Smooth muscle cell (in vitro differentiated cells): ENCODE measurements at regions not wholly inside any gene's neighbourhood (a gene's known extent, or its start where the extent isn't known, plus 50 kb on each side); places are given as distances from the start of the nearest gene placed in this dataset.
"Not testable (repeated sequence)": the region's sequence is repeated elsewhere in the genome, so short reads cannot be mapped to it uniquely, and the experiment has no call there.

Source experiments
- DNase-seq: peaks from one replicate; lab custom pipeline; 2025; ENCODE audit not compliant: unreplicated experiment; lab: John Stamatoyannopoulos, UW
- H2AFZ ChIP-seq: fragments of 200-600 bp; sonication (generic); 2 replicates; pipeline ENCODE4 v1.6.0; 2016; ENCODE audit warnings: antibody characterized with exemption, low read depth, mild to moderate bottlenecking
- H3F3A ChIP-seq: fragments of 200-600 bp; sonication (generic); 2 replicates; pipeline ENCODE4 v1.6.0; 2017; ENCODE audit warnings: antibody characterized with exemption, low read depth
- H3K27ac ChIP-seq: fragments of 200-600 bp; sonication (generic); 2 replicates; pipeline ENCODE4 v1.5.1; 2016; ENCODE audit warnings: low read depth, mild to moderate bottlenecking
- H3K27me3 ChIP-seq: fragments of 200-600 bp; sonication (generic); 2 replicates; pipeline ENCODE4 v1.6.1; 2016; ENCODE audit warnings: low read depth, mild to moderate bottlenecking
- H3K36me3 ChIP-seq: fragments of 200-600 bp; sonication (generic); 2 replicates; pipeline ENCODE4 v1.5.1; 2016; ENCODE audit warnings: low read depth
- H3K4me1 ChIP-seq: fragments of 200-600 bp; sonication (generic); 2 replicates; pipeline ENCODE4 v1.5.1; 2016; ENCODE audit warnings: low read depth
- H3K4me2 ChIP-seq: fragments of 200-600 bp; sonication (generic); 2 replicates; pipeline ENCODE4 v1.6.0; 2016; ENCODE audit warnings: mild to moderate bottlenecking
- H3K4me3 ChIP-seq: fragments of 200-600 bp; sonication (generic); 2 replicates; pipeline ENCODE4 v1.5.1; 2016; ENCODE audit warnings: mild to moderate bottlenecking
- H3K79me2 ChIP-seq: fragments of 200-600 bp; sonication (generic); 2 replicates; pipeline ENCODE4 v1.6.0; 2016; ENCODE audit warnings: low read depth, mild to moderate bottlenecking
- H3K9ac ChIP-seq: fragments of 200-600 bp; sonication (generic); 2 replicates; pipeline ENCODE4 v1.6.0; 2016; ENCODE audit warnings: low read depth
- H3K9me3 ChIP-seq: fragments of 200-600 bp; sonication (generic); replicated peaks from 2 replicates; pipeline ENCODE4 v1.5.1; 2016; ENCODE audit warnings: low read depth
- H4K20me1 ChIP-seq: fragments of 200-600 bp; sonication (generic); 2 replicates; pipeline ENCODE4 v1.6.0; 2016; ENCODE audit warnings: low read depth
- WGBS: methylation state at CpG from one replicate; pipeline ENCODE4 v1.1.7; 2016; ENCODE audit warnings: low lambda C conversion rate; 5-methylcytosine and 5-hydroxymethylcytosine counted together
- TF ChIP-seq, protein P1 (sequence below): fragments of 200-600 bp; sonication (generic); IDR thresholded peaks from 2 replicates; pipeline ENCODE4 v1.5.1; 2017; ENCODE audit warnings: borderline replicate concordance, mild to moderate bottlenecking, antibody characterized with exemption; ENCODE audit not compliant: insufficient read depth, poor library complexity, severe bottlenecking

GRCh38 chr14:61610900-61611299, 84.4 kb upstream of the HIF1A start:
- H3K4me3 ChIP-seq = no peak overlapping the region
- TF ChIP-seq, protein P1, sequence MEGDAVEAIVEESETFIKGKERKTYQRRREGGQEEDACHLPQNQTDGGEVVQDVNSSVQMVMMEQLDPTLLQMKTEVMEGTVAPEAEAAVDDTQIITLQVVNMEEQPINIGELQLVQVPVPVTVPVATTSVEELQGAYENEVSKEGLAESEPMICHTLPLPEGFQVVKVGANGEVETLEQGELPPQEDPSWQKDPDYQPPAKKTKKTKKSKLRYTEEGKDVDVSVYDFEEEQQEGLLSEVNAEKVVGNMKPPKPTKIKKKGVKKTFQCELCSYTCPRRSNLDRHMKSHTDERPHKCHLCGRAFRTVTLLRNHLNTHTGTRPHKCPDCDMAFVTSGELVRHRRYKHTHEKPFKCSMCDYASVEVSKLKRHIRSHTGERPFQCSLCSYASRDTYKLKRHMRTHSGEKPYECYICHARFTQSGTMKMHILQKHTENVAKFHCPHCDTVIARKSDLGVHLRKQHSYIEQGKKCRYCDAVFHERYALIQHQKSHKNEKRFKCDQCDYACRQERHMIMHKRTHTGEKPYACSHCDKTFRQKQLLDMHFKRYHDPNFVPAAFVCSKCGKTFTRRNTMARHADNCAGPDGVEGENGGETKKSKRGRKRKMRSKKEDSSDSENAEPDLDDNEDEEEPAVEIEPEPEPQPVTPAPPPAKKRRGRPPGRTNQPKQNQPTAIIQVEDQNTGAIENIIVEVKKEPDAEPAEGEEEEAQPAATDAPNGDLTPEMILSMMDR = no peak
- 25% methylated on average over 2 of the region's 2 CpGs for WGBS
- no peaks in the 10 kb centered on the region for H4K20me1 ChIP-seq
- peak overlapping the region; percentile 1 for H2AFZ ChIP-seq
- no peaks in the 10 kb centered on the region for H3K36me3 ChIP-seq
- H3K4me1 ChIP-seq = peaks cover 29% of the 10 kb centered on the region
- H3K27me3 ChIP-seq = no peaks in the 10 kb centered on the region
- peak overlapping the region; percentile 82 for H3K27ac ChIP-seq
- peaks cover 14% of the 10 kb centered on the region for H3F3A ChIP-seq
- no peak for DNase-seq
- H3K9ac ChIP-seq = peak overlapping the region; percentile 30
- no peaks in the 10 kb centered on the region for H3K9me3 ChIP-seq
- peak overlapping the region; percentile 59 for H3K4me2 ChIP-seq
- H3K79me2 ChIP-seq = no peaks in the 10 kb centered on the region

DNA sequence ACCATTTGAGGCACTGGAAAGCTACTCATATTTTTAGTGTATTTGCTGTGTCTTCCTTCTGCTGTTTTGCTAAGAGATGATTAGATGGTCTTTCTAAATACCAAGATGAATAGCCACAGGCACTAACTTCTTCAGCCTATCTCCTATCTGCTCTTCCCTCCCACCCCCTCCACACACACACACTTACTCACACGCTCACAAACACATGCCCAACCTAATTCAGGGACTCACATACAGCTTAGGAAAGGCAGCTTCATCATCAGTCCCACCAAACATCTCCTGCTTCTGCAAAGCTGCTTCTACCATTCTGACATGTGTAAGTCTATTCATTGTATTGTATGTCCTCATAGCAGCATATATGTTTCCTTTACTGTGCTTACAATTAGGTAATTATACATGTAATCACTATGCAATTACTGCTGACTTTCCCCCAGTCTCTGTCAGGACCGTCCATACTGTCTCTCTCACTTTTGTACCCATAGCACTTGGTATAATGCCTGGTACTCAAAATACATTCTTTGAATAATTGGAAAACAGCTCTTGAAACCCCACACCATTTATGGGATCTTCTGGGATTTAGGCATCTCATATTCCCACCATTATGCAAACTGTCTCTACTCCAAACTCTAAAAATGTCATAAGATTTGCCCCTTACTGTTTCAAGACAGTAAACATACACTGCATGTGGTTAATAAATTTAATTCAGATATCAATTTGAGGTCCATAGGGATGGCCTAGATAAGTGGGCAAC, 83.3 kb upstream of the HIF1A start:
- Histone ChIP-seq H4K20me1 (no peaks in the 10 kb centered on the region), H2AFZ (no peak overlapping the region), H3K27ac (peak overlapping the region; percentile 82), H3K4me3 (no peak overlapping the region), H3K9me3 (no peaks in the 10 kb centered on the region), H3K36me3 (no peaks in the 10 kb centered on the region), H3K9ac (no peak overlapping the region), H3K4me2 (peak overlapping the region; percentile 59), H3K79me2 (no peaks in the 10 kb centered on the region), H3K27me3 (no peaks in the 10 kb centered on the region), H3F3A (peaks cover 14% of the 10 kb centered on the region), H3K4me1 (peaks cover 36% of the 10 kb centered on the region)
- DNase-seq = no peak
- WGBS = 5% methylated on average over 2 of the region's 2 CpGs
- TF ChIP-seq, protein P1 = no peak

DNA sequence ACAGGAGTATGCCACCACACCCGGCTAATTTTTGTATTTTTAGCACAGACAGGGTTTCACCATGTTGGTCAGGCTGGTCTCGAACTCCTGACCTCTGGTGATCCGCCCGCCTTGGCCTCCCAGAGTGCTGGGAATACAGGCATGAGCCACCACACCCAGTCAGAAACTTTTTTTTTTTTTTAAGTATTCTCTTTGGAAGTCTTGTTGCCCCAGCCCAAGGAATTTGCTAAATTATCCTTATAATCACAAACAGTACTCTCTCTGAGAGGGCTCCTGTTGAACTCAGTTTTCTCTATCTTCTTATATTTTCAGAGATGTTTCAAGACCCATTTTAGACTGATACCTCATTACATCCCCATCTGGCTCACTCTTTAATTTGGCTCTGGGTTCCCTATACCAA, 82.3 kb upstream of the HIF1A start:
- Histone ChIP-seq H3F3A (peaks cover 14% of the 10 kb centered on the region), H3K4me1 (peaks cover 36% of the 10 kb centered on the region)
- WGBS = 80% methylated on average over 4 of the region's 4 CpGs
- not testable (repeated sequence) for H3K9me3 ChIP-seq, H4K20me1 ChIP-seq, DNase-seq, H2AFZ ChIP-seq, H3K27me3 ChIP-seq, H3K4me2 ChIP-seq, H3K4me3 ChIP-seq, H3K79me2 ChIP-seq, H3K27ac ChIP-seq, H3K9ac ChIP-seq, H3K36me3 ChIP-seq

DNA sequence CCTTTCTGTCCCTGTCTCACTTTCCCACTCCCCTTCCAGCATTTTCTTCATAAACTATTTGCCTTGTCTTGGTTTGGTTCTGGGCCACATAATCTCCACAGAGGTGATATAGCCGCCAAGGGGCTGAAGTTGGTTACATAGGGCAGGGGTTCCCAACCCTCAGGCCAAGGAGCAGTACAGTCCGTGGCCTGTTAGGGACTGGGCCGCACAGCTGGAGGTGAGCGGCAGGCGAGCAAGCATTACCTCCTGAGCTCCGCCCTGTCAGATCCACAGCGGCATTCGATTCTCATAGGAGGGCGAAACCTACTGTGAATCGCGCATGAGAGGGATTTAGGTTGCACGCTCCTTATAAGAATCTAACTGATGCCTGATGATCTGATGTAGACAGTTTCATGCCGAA, 80.6 kb upstream of the HIF1A start:
- Histone ChIP-seq H3K27ac (no peak overlapping the region), H3K36me3 (no peaks in the 10 kb centered on the region), H3K4me1 (peaks cover 21% of the 10 kb centered on the region), H3K4me2 (no peak overlapping the region), H2AFZ (no peak overlapping the region), H3K4me3 (no peak overlapping the region), H3K9ac (no peak overlapping the region), H3K9me3 (no peaks in the 10 kb centered on the region), H4K20me1 (no peaks in the 10 kb centered on the region), H3F3A (peaks cover 16% of the 10 kb centered on the region), H3K79me2 (no peaks in the 10 kb centered on the region), H3K27me3 (no peaks in the 10 kb centered on the region)
- WGBS = 98% methylated on average over 13 of the region's 13 CpGs
- no peak for DNase-seq
- TF ChIP-seq, protein P1 = no peak
